Dermis microvascular lymphatic vessel endothelial cell (primary cell): ENCODE measurements at regions not wholly inside any gene's neighbourhood (a gene's known extent, or its start where the extent isn't known, plus 50 kb on each side); places are given as distances from the start of the nearest gene placed in this dataset.

Experiments used
- DNase-seq, 2 donors: peaks; one replicate each; pipeline versions ENCODE4 v3.0.0 to v3.0.0-alpha.2; 2010; ENCODE audit warnings: low read depth in 2 of 2

DNA sequence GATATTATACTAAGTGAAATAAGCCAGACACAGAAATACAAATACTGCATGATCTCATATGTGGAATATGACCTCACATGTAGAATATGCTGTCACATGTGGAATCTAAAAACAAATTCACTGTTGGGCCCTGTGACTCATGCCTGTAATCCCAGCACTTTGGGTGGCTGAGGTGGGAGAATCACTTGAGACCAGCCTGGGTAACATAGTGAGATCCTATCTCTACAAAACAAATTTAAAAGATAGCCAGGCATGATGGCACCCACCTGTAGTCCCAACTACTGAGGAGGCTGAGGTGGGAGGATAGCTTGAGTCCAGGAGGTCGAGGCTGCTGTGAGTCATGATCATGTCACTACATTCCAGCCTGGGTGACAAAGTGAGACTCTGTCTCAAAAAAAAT, 160.3 kb downstream of the PTEN start:
- DNase-seq, result no peak

DNA sequence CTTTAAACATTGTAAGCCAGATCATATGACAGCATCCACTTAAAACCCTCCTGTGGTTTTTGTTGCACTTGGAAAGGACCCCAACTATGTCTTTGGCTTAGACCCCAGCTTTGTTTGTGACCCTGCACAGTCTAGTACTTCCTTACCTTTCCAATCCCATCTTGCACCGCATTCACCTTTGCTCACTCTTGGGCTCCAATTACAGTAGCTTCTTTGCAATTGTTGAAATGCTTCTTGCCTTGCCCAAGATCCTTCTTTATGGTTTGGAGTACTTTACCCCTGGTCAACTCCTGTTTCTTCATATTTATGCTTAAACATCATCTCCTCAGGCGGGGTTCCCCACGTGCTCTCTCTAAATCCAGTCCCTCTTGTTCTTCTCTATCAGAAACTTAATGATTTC, 162.6 kb downstream of the PTEN start:
- DNase-seq, result no peak

GRCh38 chr10:88027570-88027969, 164.1 kb downstream of the PTEN start:
- DNase-seq, result no peak

- no peak for DNase-seq
These were observed 164.6 kb downstream of the PTEN start for GRCh38 chr10:88028072-88028471.

DNA sequence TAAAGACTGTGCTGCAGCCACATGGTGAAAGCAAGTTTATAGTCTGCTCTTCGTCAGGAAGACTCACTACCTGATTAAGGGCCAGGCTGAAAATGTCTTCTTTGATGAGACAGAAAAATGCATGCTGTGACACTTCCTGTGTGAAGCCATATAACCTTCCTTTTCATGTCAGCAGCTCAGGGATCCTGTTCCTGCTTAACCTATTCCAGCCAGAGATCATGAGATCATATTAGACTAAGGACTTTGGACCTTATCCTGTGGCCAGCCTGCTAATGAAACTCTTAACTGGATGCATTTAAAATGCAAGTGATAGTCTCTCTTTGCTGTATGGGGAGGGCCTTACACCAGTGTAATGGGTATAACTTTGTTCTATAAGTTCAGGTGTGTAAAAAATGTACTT, 165.2 kb downstream of the PTEN start:
- no peak for DNase-seq

DNA sequence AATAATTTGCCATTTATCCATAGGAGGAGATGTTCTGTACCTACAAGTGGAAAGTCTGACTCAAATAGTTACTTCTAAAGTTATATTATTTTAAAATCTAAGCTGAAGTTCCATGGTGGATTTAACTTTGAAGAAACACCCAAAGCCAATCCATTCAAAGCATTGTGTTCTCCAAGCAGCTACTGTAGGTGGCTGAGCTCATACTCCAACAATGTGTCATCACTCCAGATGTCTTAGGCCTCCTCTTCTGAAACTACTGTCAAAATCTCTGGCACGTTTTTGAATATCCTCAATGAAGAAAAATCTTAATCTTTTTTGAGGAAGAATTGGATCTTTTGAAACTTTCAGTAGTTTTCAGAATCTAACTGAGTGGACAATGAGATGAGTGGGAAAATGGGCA, 169.1 kb downstream of the PTEN start:
- DNase-seq, result no peak

DNA sequence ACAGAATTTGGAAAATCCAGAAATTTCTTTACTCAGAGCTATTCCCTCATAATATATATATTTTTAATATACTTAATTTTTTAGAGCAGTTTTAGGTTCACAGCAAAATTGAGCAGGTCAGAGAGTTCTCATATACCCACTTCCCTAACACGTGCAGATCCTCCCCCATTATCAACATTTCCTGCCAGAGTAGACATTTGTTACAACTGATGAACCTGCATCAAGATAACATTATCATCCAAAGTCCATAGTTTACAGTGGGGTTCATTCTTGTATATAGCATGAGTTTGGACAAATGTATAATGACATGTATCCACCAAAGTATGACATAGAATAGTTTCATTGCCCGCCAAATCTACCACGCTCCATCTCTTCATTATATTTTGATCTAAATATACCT, 170.0 kb downstream of the PTEN start:
- DNase-seq, result no peak

GRCh38 chr10:88033793-88034192, 170.4 kb downstream of the PTEN start:
- no peak for DNase-seq

GRCh38 chr10:88036126-88036525, 172.7 kb downstream of the PTEN start:
- DNase-seq, result no peak

DNA sequence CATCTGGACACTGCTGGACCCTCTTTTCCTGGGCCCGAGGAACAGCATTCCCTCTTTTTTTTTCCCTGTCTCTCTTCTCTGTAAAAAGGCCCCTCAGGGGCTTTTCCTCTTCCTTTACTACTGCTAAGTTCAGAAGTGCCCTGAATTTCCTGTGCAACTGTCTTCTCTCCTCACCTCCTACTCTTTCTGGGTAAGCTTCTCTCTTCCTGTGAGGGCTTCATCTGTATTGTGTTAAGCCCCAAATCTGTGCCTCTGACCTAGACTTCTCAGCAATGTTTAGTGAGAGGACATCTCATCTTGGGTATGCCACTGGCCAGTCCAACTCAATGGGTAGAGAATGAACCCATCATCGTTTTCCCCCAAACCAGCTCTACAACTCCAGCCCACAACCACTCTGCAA, 174.2 kb downstream of the PTEN start:
- DNase-seq, result no peak

DNA sequence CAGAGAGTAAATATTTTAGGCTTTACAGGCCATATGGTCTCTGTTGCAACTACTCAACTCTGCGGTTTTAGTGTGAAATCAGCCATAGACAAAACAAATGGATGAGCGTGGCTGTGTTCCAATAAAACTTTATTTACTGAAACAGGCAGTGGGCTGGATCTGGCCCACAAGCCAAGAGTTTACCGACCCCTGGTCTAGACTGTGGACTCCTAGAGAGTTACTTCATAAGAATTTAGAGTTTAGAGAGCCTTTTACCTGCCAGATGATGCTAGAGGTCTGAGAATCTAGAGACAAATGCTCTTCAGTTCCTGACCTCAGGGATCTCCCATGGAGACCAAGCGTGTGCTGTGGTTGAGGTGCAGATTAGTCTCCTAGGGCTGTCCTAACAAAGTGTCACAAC, 174.8 kb downstream of the PTEN start:
- DNase-seq, result no peak

GRCh38 chr10:88039496-88040200, 176.2 kb downstream of the PTEN start:
- no peak for DNase-seq

DNA sequence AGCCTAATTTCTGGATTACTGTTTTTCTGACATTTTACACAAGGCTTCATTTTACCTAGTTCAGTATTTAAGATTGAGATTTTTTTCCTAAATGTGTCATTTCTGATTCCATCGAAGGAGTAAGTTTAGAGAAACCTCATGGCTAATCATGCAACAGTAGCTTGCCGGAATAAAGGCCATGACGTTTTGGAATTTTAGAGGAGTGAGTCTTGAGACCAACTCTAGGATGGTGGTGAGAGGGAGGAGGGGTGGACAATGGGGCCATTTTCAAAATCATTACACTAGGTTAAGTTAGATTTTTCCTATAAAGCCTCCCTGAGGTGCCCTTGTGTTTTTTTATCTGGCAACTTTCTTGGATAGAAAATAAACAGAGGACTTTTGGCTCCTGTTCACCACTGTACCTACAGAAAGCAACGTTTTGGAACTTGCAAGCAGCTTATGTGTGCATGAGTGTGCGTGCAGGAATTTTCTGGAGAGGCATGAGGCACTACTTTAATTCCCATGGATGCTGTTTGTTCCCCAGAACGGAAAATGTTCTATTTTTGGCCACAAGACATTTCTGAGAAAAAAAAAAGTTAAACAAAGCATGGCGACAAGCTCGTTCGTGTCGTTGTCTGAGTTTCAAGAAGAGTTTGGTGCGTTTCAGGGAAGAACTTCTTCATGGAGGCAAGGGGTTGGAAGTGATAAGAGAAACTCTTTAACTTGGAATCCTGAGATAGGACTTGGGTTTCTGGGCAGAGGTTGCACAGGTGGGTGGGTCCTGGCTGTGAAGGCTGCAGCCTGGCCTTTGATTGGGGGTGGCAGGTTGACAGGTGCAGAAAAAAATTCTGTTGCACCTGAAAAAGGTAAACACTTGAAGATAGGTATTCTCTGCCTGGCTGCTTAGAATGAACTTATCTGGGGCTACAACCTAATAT, 178.1 kb downstream of the PTEN start:
- no peak for DNase-seq

- no peak for DNase-seq
These were observed 179.0 kb downstream of the PTEN start for GRCh38 chr10:88042160-88043100.

- DNase-seq, result no peak
These were observed 181.7 kb downstream of the PTEN start for GRCh38 chr10:88045096-88045495.

DNA sequence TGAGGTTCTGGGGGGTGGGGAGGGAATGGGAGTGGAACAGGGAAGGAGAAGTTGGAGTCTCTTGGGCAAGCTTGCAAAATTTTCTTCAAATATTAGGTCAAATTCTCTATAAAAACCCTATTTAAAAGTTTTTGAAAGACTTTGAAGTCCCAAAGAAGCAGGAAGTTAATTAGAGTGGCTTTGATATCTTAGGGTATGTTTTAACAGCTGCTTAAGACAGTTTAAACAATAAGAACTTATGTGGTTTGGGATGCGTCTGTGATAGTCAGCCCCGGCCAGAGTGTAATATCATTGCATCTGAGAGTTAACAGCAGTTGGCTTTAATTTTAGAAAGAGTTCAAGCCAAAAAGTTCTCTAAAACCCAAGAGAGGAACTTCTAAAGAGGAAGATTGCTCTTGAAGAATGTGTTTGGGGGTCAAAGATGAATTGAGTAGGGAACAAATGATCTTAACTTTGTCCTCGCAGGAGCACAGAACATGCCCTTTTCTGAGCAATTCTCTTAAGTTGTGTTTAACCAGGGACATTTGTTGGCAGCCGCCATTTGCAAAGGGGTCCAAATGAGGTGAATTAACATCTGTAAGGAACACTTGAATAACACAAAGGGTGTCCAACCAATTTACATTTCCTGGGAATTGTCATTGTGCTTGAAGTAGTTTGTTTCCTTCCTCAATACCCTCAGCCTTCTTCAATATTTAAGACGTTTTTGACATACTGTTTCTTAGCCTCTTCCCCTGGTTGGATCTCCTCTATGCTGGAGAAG, 182.4 kb downstream of the PTEN start:
- DNase-seq, result no peak

DNA sequence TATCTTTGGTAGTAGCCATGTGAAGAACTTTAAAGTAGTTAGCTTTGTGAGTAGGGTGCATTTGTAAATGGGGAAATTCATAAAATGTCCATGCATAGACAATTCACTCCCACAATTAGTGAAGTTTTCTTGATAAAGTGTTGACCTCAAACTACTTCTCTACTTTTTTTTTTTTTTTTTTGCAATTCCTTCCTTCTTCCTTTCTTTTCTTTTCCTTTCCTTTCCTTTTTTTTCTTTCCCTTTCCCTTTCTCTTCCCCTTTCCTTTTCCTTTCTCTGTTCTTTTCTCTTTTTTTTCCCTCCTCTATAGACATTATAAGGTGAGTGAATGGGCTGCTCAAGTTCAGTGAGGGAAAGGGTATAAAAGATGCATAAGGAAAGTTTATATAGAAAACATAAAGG, 184.2 kb downstream of the PTEN start:
- DNase-seq, result no peak

GRCh38 chr10:88048312-88048711, 184.9 kb downstream of the PTEN start:
- DNase-seq, result no peak

DNA sequence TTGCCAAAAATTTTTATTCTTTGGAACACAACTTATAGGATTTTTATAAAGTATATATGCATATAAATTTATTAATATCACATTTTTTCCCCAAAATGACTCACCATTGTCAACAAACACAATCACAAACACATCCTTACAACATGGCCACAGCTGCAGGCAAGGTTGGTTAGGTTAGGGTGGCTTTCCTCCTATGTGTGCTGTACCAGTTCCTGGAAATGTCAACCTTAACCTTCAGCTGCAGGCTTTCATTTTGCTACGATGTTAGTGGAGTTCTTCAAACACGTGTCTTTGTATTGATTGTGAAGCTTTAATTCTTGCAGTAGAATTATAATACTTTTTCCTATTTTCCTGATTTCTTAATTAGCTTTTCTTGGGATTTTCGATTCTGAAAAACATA, 185.8 kb downstream of the PTEN start:
- DNase-seq, result no peak

DNA sequence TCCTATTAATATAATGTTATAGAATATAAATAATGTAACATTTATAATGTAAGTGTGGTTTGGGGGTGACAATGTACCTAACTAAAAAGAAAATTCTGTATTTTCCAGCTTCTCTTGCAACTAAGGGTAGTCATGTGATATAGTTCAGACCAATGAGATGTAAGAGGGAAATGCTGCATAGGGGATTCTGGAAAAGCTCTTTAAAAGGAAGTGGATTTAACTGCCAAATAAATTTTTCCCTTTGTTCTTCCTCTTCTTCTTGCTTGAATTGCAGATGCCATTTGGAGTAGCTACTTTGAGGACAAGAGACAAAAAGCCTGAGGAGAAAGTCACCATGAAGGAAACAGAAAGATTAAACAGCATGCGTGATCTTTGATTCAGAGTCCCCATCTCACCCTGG, 194.3 kb downstream of the PTEN start:
- no peak for DNase-seq

DNA sequence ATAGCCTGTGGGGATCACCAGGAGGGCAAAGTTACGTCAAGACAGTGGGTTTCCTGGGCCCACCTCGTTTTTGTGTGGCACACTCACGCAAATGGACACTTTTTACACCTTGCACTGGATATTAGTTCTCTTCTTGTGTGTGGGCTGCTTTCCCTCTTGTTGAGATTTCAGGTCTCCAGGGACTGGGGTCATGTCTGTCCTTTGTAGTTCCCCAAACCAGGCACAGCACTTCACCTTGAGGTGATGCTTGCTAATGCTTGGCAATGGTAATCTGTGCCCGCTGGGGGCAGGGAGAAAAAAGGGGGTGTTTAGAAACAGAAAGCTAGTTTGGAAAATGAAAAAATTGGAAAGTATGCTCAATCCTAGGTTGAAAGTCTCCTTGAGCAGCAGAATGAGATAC, 195.3 kb downstream of the PTEN start:
- DNase-seq, result no peak
